ENCODE measurements at regions not wholly inside any gene's neighbourhood (a gene's known extent, or its start where the extent isn't known, plus 50 kb on each side); places are given as distances from the start of the nearest gene placed in this dataset.

- Histone ChIP-seq H3K9ac (ENCODE audit: low read depth, low read length) (no peak overlapping the region), H3K36me3 (ENCODE audit: insufficient read depth, low read length) (no peaks in the 10 kb centered on the region), H3K27me3 (ENCODE audit: insufficient read depth, low read length) (no peaks in the 10 kb centered on the region), H3K27ac (ENCODE audit: low read depth, low read length) (no peak overlapping the region), H3K9me3 (ENCODE audit: insufficient read depth, low read depth, low read length) (no peaks in the 10 kb centered on the region), H3K4me1 (ENCODE audit: insufficient read depth, low read length) (0 out of 2 replicates have a peak, but pooled peaks cover 4% of the 10 kb centered on the region), H3K4me3 (ENCODE audit: low read length) (no peak overlapping the region)
- WGBS = 96% methylated on average over 2 of the region's 3 CpGs
Measured at GRCh38 chr17:70022175-70022574, 52.9 kb upstream of the KCNJ16 start.

- H3K4me1 ChIP-seq (ENCODE audit: insufficient read depth, low read length) = 0 out of 2 replicates have a peak, but pooled peaks cover 4% of the 10 kb centered on the region
- no peaks in the 10 kb centered on the region for H3K9me3 ChIP-seq (ENCODE audit: insufficient read depth, low read depth, low read length)
- no peak overlapping the region for H3K27ac ChIP-seq (ENCODE audit: low read depth, low read length)
- H3K36me3 ChIP-seq (ENCODE audit: insufficient read depth, low read length) = no peaks in the 10 kb centered on the region
- WGBS = no CpG with 5 or more reads among the region's 1 CpG
- no peaks in the 10 kb centered on the region for H3K27me3 ChIP-seq (ENCODE audit: insufficient read depth, low read length)
- H3K9ac ChIP-seq (ENCODE audit: low read depth, low read length) = no peak overlapping the region
- H3K4me3 ChIP-seq (ENCODE audit: low read length) = no peak overlapping the region
Measured at GRCh38 chr17:70024253-70024652, 50.8 kb upstream of the KCNJ16 start.

All from HUES64 (cell line).